Cardiac muscle cell (in vitro differentiated cells and primary cell): ENCODE measurements at regions not wholly inside any gene's neighbourhood (a gene's known extent, or its start where the extent isn't known, plus 50 kb on each side); places are given as distances from the start of the nearest gene placed in this dataset.

Experiments used
- DNase-seq, 2 donors: peaks; one replicate each; pipeline versions ENCODE4 v3.0.0 to v3.0.0-alpha.2; 2010 to 2017; ENCODE audit warnings: low read depth in 1 of 2, low spot score in 1 of 2
- H3K27ac ChIP-seq: fragments of 200-600 bp; sonication (generic); 2 replicates; pipeline ENCODE4 v1.5.1; 2016
- H3K27me3 ChIP-seq: fragments of 200-600 bp; sonication (generic); 2 replicates; pipeline ENCODE4 v1.6.0; 2016; ENCODE audit warnings: control low read depth
- H3K36me3 ChIP-seq: fragments of 200-600 bp; sonication (generic); 2 replicates; pipeline ENCODE4 v1.5.1; 2016; ENCODE audit warnings: control low read depth
- H3K4me1 ChIP-seq: fragments of 200-600 bp; sonication (generic); 2 replicates; pipeline ENCODE4 v1.8.1; 2017; ENCODE audit warnings: low read depth, mild to moderate bottlenecking, mixed run types
- H3K4me3 ChIP-seq: fragments of 200-600 bp; sonication (generic); 2 replicates; pipeline ENCODE4 v1.5.1; 2016; ENCODE audit warnings: mild to moderate bottlenecking
- H3K9me3 ChIP-seq: fragments of 200-600 bp; sonication (generic); 2 replicates; pipeline ENCODE4 v1.5.1; 2017; ENCODE audit warnings: low read depth, mild to moderate bottlenecking, control low read depth
- TF ChIP-seq, protein P1 (sequence below): IDR thresholded peaks from 2 replicates; pipeline ENCODE4 v1.5.1; 2012; ENCODE audit warnings: low read depth, mild to moderate bottlenecking, low read length

DNA sequence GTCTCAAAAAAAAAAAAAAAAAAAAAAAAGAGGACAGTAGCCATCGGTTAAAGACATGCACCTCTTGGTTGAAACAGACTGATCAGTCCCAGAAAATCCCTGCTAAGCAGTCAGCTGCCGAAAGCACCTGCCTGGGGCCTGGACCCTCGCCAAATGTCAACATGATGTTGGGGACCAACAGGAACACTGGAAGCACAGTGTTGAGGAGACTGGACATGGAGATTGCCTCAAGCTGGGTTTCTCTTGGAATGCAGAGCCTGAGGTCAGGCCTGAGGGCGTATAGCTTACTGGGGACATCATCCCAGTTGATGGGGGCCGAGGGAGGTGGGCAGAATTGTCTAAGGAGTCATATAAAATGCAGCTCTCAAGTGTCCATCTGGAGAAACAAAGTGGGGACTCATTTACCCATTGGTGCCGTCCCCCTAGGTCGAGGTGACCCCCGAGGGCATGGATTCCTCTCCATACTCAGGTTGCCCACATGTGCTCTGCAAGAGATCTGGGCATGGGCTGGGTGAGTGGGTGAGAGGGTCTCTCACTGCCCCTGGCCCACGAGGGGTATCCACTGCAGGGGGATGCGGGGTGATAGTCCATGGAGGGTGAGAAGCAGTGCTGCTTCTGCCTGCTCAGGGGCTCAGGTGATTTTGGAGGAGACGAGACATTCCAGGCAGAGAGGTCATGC is 164.5 kb downstream of the URI1 start:
- no peaks in the 10 kb centered on the region for H3K9me3 ChIP-seq
- TF ChIP-seq, protein P1, sequence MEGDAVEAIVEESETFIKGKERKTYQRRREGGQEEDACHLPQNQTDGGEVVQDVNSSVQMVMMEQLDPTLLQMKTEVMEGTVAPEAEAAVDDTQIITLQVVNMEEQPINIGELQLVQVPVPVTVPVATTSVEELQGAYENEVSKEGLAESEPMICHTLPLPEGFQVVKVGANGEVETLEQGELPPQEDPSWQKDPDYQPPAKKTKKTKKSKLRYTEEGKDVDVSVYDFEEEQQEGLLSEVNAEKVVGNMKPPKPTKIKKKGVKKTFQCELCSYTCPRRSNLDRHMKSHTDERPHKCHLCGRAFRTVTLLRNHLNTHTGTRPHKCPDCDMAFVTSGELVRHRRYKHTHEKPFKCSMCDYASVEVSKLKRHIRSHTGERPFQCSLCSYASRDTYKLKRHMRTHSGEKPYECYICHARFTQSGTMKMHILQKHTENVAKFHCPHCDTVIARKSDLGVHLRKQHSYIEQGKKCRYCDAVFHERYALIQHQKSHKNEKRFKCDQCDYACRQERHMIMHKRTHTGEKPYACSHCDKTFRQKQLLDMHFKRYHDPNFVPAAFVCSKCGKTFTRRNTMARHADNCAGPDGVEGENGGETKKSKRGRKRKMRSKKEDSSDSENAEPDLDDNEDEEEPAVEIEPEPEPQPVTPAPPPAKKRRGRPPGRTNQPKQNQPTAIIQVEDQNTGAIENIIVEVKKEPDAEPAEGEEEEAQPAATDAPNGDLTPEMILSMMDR: no peak
- no peak overlapping the region for H3K4me3 ChIP-seq

DNA sequence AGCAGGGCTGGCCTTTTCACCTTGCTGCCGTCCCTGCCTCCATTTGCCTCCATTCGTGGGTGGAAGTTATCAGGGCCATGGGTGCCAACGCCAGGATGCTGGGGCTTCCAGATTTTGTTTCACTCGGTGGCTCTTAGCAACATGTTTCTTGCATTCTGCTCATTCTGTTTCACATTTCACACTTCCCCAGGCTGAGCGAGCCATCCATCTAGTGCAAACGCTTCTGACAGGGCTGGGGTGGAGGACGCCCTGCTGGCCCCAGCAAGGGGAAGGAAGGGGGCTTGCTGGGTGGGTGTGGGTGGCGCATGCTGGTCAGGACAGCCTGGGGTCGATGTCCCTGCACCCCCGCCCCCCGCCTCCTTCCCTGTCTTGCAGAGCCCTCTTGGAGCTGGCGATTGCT is 165.2 kb downstream of the URI1 start:
- TF ChIP-seq, protein P1: no peak
- no peak overlapping the region for H3K27ac ChIP-seq
- H3K4me3 ChIP-seq: no peak overlapping the region
- H3K27me3 ChIP-seq: no peaks in the 10 kb centered on the region
- no peaks in the 10 kb centered on the region for H3K9me3 ChIP-seq
- no peaks in the 10 kb centered on the region for H3K36me3 ChIP-seq
- no peak for DNase-seq
- no peaks in the 10 kb centered on the region for H3K4me1 ChIP-seq

More for the DNA sequence above, 164.5 kb downstream of the URI1 start:
- Histone ChIP-seq H3K27ac (no peak overlapping the region), H3K4me1 (no peaks in the 10 kb centered on the region), H3K36me3 (no peaks in the 10 kb centered on the region), H3K27me3 (no peaks in the 10 kb centered on the region)
- no peak for DNase-seq

DNA sequence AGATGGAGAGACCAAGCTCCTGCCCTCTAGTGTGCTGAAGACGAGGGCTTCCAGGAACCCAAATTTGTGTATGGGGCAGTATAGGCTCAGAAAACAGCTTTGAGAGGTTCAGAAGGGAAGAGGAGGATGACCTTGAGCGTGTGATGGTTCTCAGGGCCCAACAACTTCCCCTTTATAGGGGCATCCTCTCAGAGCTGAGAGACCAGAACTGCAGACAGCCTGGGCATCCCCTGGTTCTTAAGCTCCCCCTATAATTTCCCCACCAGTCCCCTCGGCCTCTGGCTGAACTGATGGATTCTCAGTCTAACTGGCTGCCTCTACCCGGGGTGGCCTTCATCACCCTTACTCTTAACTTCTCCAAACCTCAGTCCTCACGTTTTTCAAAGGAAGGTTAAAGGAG is 167.5 kb downstream of the URI1 start:
- Histone ChIP-seq H3K27ac (no peak overlapping the region), H3K4me1 (no peaks in the 10 kb centered on the region), H3K27me3 (no peaks in the 10 kb centered on the region), H3K36me3 (no peaks in the 10 kb centered on the region), H3K9me3 (no peaks in the 10 kb centered on the region), H3K4me3 (no peak overlapping the region)
- no peak for DNase-seq
- TF ChIP-seq, protein P1: no peak

DNA sequence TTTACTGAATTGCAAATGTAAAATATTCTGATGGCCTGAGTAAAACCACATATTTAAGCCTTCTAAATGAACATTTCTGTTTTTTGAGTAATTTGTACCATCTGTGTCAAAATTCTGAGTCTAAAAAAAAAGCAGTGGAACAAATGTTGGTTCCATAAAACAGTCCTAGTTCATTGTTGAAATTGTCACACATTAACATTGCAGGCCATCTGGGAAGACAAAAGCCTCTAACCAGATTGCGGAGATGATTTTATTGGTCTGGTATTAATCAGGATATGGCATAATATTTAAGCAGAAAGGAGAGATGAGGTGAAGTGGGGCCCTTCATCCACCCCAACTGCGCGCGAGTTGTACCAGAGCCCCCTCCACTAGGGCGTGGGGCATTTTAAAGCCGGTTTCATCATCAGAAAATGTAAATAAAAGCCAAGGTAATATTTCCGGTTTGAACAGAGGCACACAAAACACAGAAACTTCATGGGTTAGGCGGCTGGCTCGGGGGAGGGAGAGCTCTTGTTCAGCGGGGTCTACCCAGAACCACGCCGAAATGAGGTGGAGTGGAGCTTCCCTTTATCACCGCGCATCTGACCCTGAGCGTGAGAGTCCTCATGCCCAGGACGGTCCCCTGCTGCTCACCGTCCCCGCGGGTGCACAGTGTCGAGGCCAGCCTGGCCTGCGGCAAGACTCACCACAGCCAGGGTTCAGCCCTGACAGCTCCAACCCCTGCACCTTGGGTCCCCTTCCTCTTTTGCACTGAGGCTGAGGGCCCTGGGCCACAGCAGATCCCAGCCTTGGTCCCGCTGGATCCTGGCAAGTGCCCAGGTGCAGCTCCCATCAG is 169.2 kb downstream of the URI1 start:
- Histone ChIP-seq H3K4me3 (no peak overlapping the region), H3K27ac (no peak overlapping the region), H3K36me3 (no peaks in the 10 kb centered on the region), H3K27me3 (no peaks in the 10 kb centered on the region), H3K9me3 (no peaks in the 10 kb centered on the region), H3K4me1 (no peaks in the 10 kb centered on the region)
- TF ChIP-seq, protein P1: no peak
- DNase-seq: no peak

DNA sequence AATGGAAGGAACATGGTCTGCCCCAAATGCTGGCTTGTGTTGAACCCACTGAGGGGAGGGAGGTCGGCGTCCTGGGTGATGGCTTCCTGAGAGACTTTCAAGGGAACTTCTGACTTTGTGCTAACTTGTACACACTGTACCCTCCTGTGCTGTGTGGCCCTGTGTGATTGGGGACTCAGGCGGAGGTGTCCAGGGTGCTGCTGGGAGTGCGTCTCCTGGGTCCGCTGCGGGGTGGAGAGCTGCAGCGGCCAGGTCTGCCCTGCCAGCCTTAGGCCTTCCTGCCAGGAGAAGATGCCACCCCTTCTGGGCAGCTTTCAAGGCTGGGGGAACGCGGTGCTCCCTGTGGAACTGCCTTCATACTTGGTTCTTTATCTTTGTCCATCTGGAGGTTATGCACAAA is 170.1 kb downstream of the URI1 start:
- Histone ChIP-seq H3K4me3 (no peak overlapping the region), H3K4me1 (no peaks in the 10 kb centered on the region), H3K27ac (no peak overlapping the region), H3K9me3 (no peaks in the 10 kb centered on the region), H3K36me3 (no peaks in the 10 kb centered on the region), H3K27me3 (no peaks in the 10 kb centered on the region)
- TF ChIP-seq, protein P1: no peak
- no peak for DNase-seq
